Esophagus muscularis mucosa (tissue), 4 donors: ENCODE measurements at regions not wholly inside any gene's neighbourhood (a gene's known extent, or its start where the extent isn't known, plus 50 kb on each side); places are given as distances from the start of the nearest gene placed in this dataset.

Experiments
- CTCF ChIP-seq, 3 experiments: fragments of 200-600 bp in 2 of 3; fragments of 450-650 bp in 1 of 3; sonication (generic) in 2 of 3; IDR thresholded peaks; one replicate each; pipeline ENCODE4 v1.5.1; 2017 to 2019; ENCODE audit warnings: antibody characterized with exemption in 3 of 3, mild to moderate bottlenecking in 2 of 3, moderate library complexity in 1 of 3
- EP300 ChIP-seq: sonication (generic); formaldehyde crosslinking; IDR thresholded peaks from one replicate; pipeline ENCODE4 v1.6.1; 2017; ENCODE audit warnings: antibody characterized with exemption
- POLR2A ChIP-seq: fragments of 450-650 bp; IDR thresholded peaks from one replicate; pipeline ENCODE4 v1.6.1; 2017; ENCODE audit warnings: antibody characterized with exemption, moderate library complexity, mild to moderate bottlenecking, low read depth
- POLR2AphosphoS5 ChIP-seq, 2 donors: sonication (generic); formaldehyde crosslinking; IDR thresholded peaks; one replicate each; pipeline ENCODE4 v1.6.1; 2017; ENCODE audit warnings: antibody characterized with exemption in 2 of 2

GRCh38 chr13:89812856-89813255 is 1534.6 kb upstream of the MIR17HG start:
- TF ChIP-seq CTCF (IDR thresholded peaks at IDR 0.05) (no peak), POLR2AphosphoS5 (IDR thresholded peaks at IDR 0.05) (no peak), EP300 (no peak), POLR2A (no peak)
